ENCODE measurements at regions not wholly inside any gene's neighbourhood (a gene's known extent, or its start where the extent isn't known, plus 50 kb on each side); places are given as distances from the start of the nearest gene placed in this dataset.

- POLR2A ChIA-PET, result no interaction called here
- ATAC-seq, result no peak
- Histone ChIP-seq H3K27ac (ENCODE audit: low read depth, low read length) (no peak overlapping the region), H3K27me3 (ENCODE audit: control insufficient read depth in 2 of 2, insufficient read depth in 2 of 2, low read length in 2 of 2) (no peaks in the 10 kb centered on the region), H3K4me1 (ENCODE audit: control insufficient read depth in 2 of 2, insufficient read depth in 2 of 2, low read length in 2 of 2) (no peaks in the 10 kb centered on the region), H3K9me3 (ENCODE audit: control insufficient read depth in 2 of 3, low read length in 3 of 3) (no peaks in the 10 kb centered on the region), H3K36me3 (ENCODE audit: control insufficient read depth in 2 of 3, insufficient read depth in 3 of 3, low read length in 3 of 3) (no peaks in the 10 kb centered on the region), H3K4me3 (ENCODE audit: low read length) (no peak overlapping the region)
- intact Hi-C loops (cut with micrococcal nuclease), result no loop called here
- Mint-ChIP-seq H3K4me1 (peaks cover 0 to 2% (median 0%) of the 10 kb centered on the region in 7 donors), H3K27ac (no peak overlapping the region), H3K9me3 (peaks cover 0 to 14% (median 0%) of the 10 kb centered on the region in 11 donors), H3K27me3 (peaks cover 0 to 6% (median 0%) of the 10 kb centered on the region in 5 donors), H3K36me3 (no peaks in the 10 kb centered on the region), H3K4me3 (no peak overlapping the region)
- no peak for DNase-seq
- CTCF ChIA-PET, result no interaction called here
Observed at GRCh38 chr21:24275616-24276015, 1331.7 kb downstream of the MRPL39 start.

GRCh38 chr21:24272521-24272938 lies 1334.8 kb downstream of the MRPL39 start:
- Mint-ChIP-seq H3K4me1 (peaks cover 0 to 4% (median 0%) of the 10 kb centered on the region in 7 donors), H3K27ac (no peak overlapping the region), H3K4me3 (no peak overlapping the region), H3K36me3 (no peaks in the 10 kb centered on the region), H3K9me3 (peaks cover 0 to 8% (median 0%) of the 10 kb centered on the region in 11 donors), H3K27me3 (peaks cover 0 to 6% (median 0%) of the 10 kb centered on the region in 5 donors)
- H3K27ac ChIP-seq (ENCODE audit: low read depth, low read length), result no peak overlapping the region
- ChIA-PET CTCF (no interaction called here), POLR2A (no interaction called here)
- no peaks in the 10 kb centered on the region for H3K27me3 ChIP-seq (ENCODE audit: control insufficient read depth in 2 of 2, insufficient read depth in 2 of 2, low read length in 2 of 2)
- no peak for DNase-seq
- intact Hi-C loops (cut with micrococcal nuclease), result no loop called here
- no peaks in the 10 kb centered on the region for H3K36me3 ChIP-seq (ENCODE audit: control insufficient read depth in 2 of 3, insufficient read depth in 3 of 3, low read length in 3 of 3)
- H3K9me3 ChIP-seq (ENCODE audit: control insufficient read depth in 2 of 3, low read length in 3 of 3), result no peaks in the 10 kb centered on the region
- no peak overlapping the region for H3K4me3 ChIP-seq (ENCODE audit: low read length)
- ATAC-seq, result no peak
- no peaks in the 10 kb centered on the region for H3K4me1 ChIP-seq (ENCODE audit: control insufficient read depth in 2 of 2, insufficient read depth in 2 of 2, low read length in 2 of 2)

GRCh38 chr21:24265987-24266386 lies 1341.3 kb downstream of the MRPL39 start:
- no peak for ATAC-seq
- no peaks in the 10 kb centered on the region for H3K4me1 ChIP-seq (ENCODE audit: control insufficient read depth in 2 of 2, insufficient read depth in 2 of 2, low read length in 2 of 2)
- ChIA-PET POLR2A (no interaction called here), CTCF (no interaction called here)
- no peak overlapping the region for H3K27ac ChIP-seq (ENCODE audit: low read depth, low read length)
- Mint-ChIP-seq H3K27me3 (no peaks in the 10 kb centered on the region), H3K9me3 (peaks cover 0 to 5% (median 0%) of the 10 kb centered on the region in 11 donors), H3K4me1 (peaks cover 0 to 4% (median 0%) of the 10 kb centered on the region in 7 donors), H3K27ac (no peak overlapping the region), H3K36me3 (no peaks in the 10 kb centered on the region), H3K4me3 (no peak overlapping the region)
- no peaks in the 10 kb centered on the region for H3K9me3 ChIP-seq (ENCODE audit: control insufficient read depth in 2 of 3, low read length in 3 of 3)
- H3K36me3 ChIP-seq (ENCODE audit: control insufficient read depth in 2 of 3, insufficient read depth in 3 of 3, low read length in 3 of 3), result no peaks in the 10 kb centered on the region
- intact Hi-C loops (cut with micrococcal nuclease), result loop anchor here in 1 of 2 donors (2.0 kb wide), 1 partner anchor 17 kb away; no protein-coding TSS in a partner anchor
- no peaks in the 10 kb centered on the region for H3K27me3 ChIP-seq (ENCODE audit: control insufficient read depth in 2 of 2, insufficient read depth in 2 of 2, low read length in 2 of 2)
- no peak for DNase-seq
- no peak overlapping the region for H3K4me3 ChIP-seq (ENCODE audit: low read length)

GRCh38 chr21:24260751-24261150 lies 1346.5 kb downstream of the MRPL39 start:
- no peaks in the 10 kb centered on the region for H3K36me3 ChIP-seq (ENCODE audit: control insufficient read depth in 2 of 3, insufficient read depth in 3 of 3, low read length in 3 of 3)
- Mint-ChIP-seq H3K4me3 (no peak overlapping the region), H3K27me3 (no peaks in the 10 kb centered on the region), H3K9me3 (peaks cover 0 to 7% (median 0%) of the 10 kb centered on the region in 11 donors), H3K4me1 (no peaks in the 10 kb centered on the region), H3K27ac (no peak overlapping the region), H3K36me3 (no peaks in the 10 kb centered on the region)
- H3K27ac ChIP-seq (ENCODE audit: low read depth, low read length), result no peak overlapping the region
- CTCF ChIA-PET, result no interaction called here
- H3K4me1 ChIP-seq (ENCODE audit: control insufficient read depth in 2 of 2, insufficient read depth in 2 of 2, low read length in 2 of 2), result no peaks in the 10 kb centered on the region
- H3K9me3 ChIP-seq (ENCODE audit: control insufficient read depth in 2 of 3, low read length in 3 of 3), result no peaks in the 10 kb centered on the region
- ATAC-seq, result no peak
- intact Hi-C loops (cut with micrococcal nuclease), result no loop called here
- POLR2A ChIA-PET, result no interaction called here
- no peak overlapping the region for H3K4me3 ChIP-seq (ENCODE audit: low read length)
- DNase-seq, result no peak
- H3K27me3 ChIP-seq (ENCODE audit: control insufficient read depth in 2 of 2, insufficient read depth in 2 of 2, low read length in 2 of 2), result no peaks in the 10 kb centered on the region

GRCh38 chr21:24259241-24259640 lies 1348.0 kb downstream of the MRPL39 start:
- no peak overlapping the region for H3K4me3 ChIP-seq (ENCODE audit: low read length)
- no peaks in the 10 kb centered on the region for H3K36me3 Mint-ChIP-seq
- ATAC-seq (no peak), DNase-seq (no peak)
- H3K4me1 ChIP-seq (ENCODE audit: control insufficient read depth in 2 of 2, insufficient read depth in 2 of 2, low read length in 2 of 2), result no peaks in the 10 kb centered on the region
- peaks cover 0 to 9% (median 0%) of the 10 kb centered on the region in 11 donors for H3K9me3 Mint-ChIP-seq
- H3K4me1 Mint-ChIP-seq, result no peaks in the 10 kb centered on the region
- no peaks in the 10 kb centered on the region for H3K27me3 ChIP-seq (ENCODE audit: control insufficient read depth in 2 of 2, insufficient read depth in 2 of 2, low read length in 2 of 2)
- H3K27me3 Mint-ChIP-seq, result peaks cover 0 to 3% (median 0%) of the 10 kb centered on the region in 5 donors
- ChIA-PET POLR2A (no interaction called here), CTCF (no interaction called here)
- no peak overlapping the region for H3K27ac ChIP-seq (ENCODE audit: low read depth, low read length)
- no peaks in the 10 kb centered on the region for H3K36me3 ChIP-seq (ENCODE audit: control insufficient read depth in 2 of 3, insufficient read depth in 3 of 3, low read length in 3 of 3)
- intact Hi-C loops (cut with micrococcal nuclease), result no loop called here
- H3K9me3 ChIP-seq (ENCODE audit: control insufficient read depth in 2 of 3, low read length in 3 of 3), result no peaks in the 10 kb centered on the region
- no peak overlapping the region for H3K27ac Mint-ChIP-seq
- H3K4me3 Mint-ChIP-seq, result no peak overlapping the region

- Histone ChIP-seq H3K4me1 (ENCODE audit: control insufficient read depth in 2 of 2, insufficient read depth in 2 of 2, low read length in 2 of 2) (no peaks in the 10 kb centered on the region), H3K4me3 (ENCODE audit: low read length) (no peak overlapping the region), H3K27ac (ENCODE audit: low read depth, low read length) (no peak overlapping the region), H3K27me3 (ENCODE audit: control insufficient read depth in 2 of 2, insufficient read depth in 2 of 2, low read length in 2 of 2) (no peaks in the 10 kb centered on the region), H3K36me3 (ENCODE audit: control insufficient read depth in 2 of 3, insufficient read depth in 3 of 3, low read length in 3 of 3) (no peaks in the 10 kb centered on the region), H3K9me3 (ENCODE audit: control insufficient read depth in 2 of 3, low read length in 3 of 3) (no peaks in the 10 kb centered on the region)
- Mint-ChIP-seq H3K4me1 (no peaks in the 10 kb centered on the region), H3K27ac (no peak overlapping the region), H3K36me3 (no peaks in the 10 kb centered on the region), H3K4me3 (no peak overlapping the region), H3K27me3 (peaks cover 0 to 4% (median 0%) of the 10 kb centered on the region in 5 donors), H3K9me3 (peaks cover 0 to 10% (median 0%) of the 10 kb centered on the region in 11 donors)
- DNase-seq, result no peak
- ChIA-PET POLR2A (no interaction called here), CTCF (no interaction called here)
- no peak for ATAC-seq
- intact Hi-C loops (cut with micrococcal nuclease), result no loop called here
Observed at GRCh38 chr21:24255591-24255990, 1351.7 kb downstream of the MRPL39 start.

GRCh38 chr21:24225431-24225830 lies 1381.8 kb downstream of the MRPL39 start:
- no peak overlapping the region for H3K4me3 ChIP-seq (ENCODE audit: low read length)
- H3K4me1 ChIP-seq (ENCODE audit: control insufficient read depth in 2 of 2, insufficient read depth in 2 of 2, low read length in 2 of 2), result no peaks in the 10 kb centered on the region
- no peaks in the 10 kb centered on the region for H3K36me3 ChIP-seq (ENCODE audit: control insufficient read depth in 2 of 3, insufficient read depth in 3 of 3, low read length in 3 of 3)
- intact Hi-C loops (cut with micrococcal nuclease), result no loop called here
- DNase-seq, result no peak
- ChIA-PET CTCF (no interaction called here), POLR2A (no interaction called here)
- H3K4me1 Mint-ChIP-seq, result no peaks in the 10 kb centered on the region
- ATAC-seq, result no peak
- peaks cover 0 to 2% of the 10 kb centered on the region in 2 donors for H3K27me3 ChIP-seq (ENCODE audit: control insufficient read depth in 2 of 2, insufficient read depth in 2 of 2, low read length in 2 of 2)
- H3K36me3 Mint-ChIP-seq, result no peaks in the 10 kb centered on the region
- no peak overlapping the region for H3K27ac Mint-ChIP-seq
- no peak overlapping the region for H3K27ac ChIP-seq (ENCODE audit: low read depth, low read length)
- no peaks in the 10 kb centered on the region for H3K9me3 ChIP-seq (ENCODE audit: control insufficient read depth in 2 of 3, low read length in 3 of 3)
- no peak overlapping the region for H3K4me3 Mint-ChIP-seq
- no peaks in the 10 kb centered on the region for H3K27me3 Mint-ChIP-seq
- peaks cover 0 to 11% (median 0%) of the 10 kb centered on the region in 11 donors for H3K9me3 Mint-ChIP-seq
